8988T (cell line): ENCODE measurements at regions not wholly inside any gene's neighbourhood (a gene's known extent, or its start where the extent isn't known, plus 50 kb on each side); places are given as distances from the start of the nearest gene placed in this dataset.

ENCODE experiments used
- DNase-seq: peaks from one replicate; pipeline ENCODE4 v3.0.0; 2011

GRCh38 chr1:29836651-29837646, 600.6 kb downstream of the PTPRU start:
- no peak for DNase-seq

- DNase-seq, result no peak
These were observed 599.6 kb downstream of the PTPRU start for GRCh38 chr1:29835874-29836273.

GRCh38 chr1:29835406-29835805, 599.1 kb downstream of the PTPRU start:
- no peak for DNase-seq

- DNase-seq, result no peak
These were observed 597.3 kb downstream of the PTPRU start for GRCh38 chr1:29833581-29833980.

GRCh38 chr1:29832936-29833335, 596.6 kb downstream of the PTPRU start:
- DNase-seq, result no peak

GRCh38 chr1:29832471-29832870, 596.1 kb downstream of the PTPRU start:
- DNase-seq, result no peak

GRCh38 chr1:29831500-29832117, 595.3 kb downstream of the PTPRU start:
- no peak for DNase-seq

- no peak for DNase-seq
These were observed 594.6 kb downstream of the PTPRU start for GRCh38 chr1:29830916-29831315.

GRCh38 chr1:29830383-29830782, 594.1 kb downstream of the PTPRU start:
- DNase-seq, result no peak

- DNase-seq, result no peak
These were observed 593.4 kb downstream of the PTPRU start for GRCh38 chr1:29829448-29830344.

- DNase-seq, result no peak
These were observed 592.5 kb downstream of the PTPRU start for GRCh38 chr1:29828526-29829447.

GRCh38 chr1:29827801-29828525, 591.6 kb downstream of the PTPRU start:
- no peak for DNase-seq

- no peak for DNase-seq
These were observed 591.0 kb downstream of the PTPRU start for GRCh38 chr1:29827237-29827750.

GRCh38 chr1:29826646-29827045, 590.3 kb downstream of the PTPRU start:
- no peak for DNase-seq

GRCh38 chr1:29825941-29826415, 589.7 kb downstream of the PTPRU start:
- DNase-seq, result no peak

- DNase-seq, result no peak
These were observed 589.1 kb downstream of the PTPRU start for GRCh38 chr1:29825274-29825940.

GRCh38 chr1:29824511-29825273, 588.4 kb downstream of the PTPRU start:
- no peak for DNase-seq

GRCh38 chr1:29824025-29824424, 587.7 kb downstream of the PTPRU start:
- no peak for DNase-seq

GRCh38 chr1:29823561-29823960, 587.2 kb downstream of the PTPRU start:
- DNase-seq, result no peak

- no peak for DNase-seq
These were observed 585.3 kb downstream of the PTPRU start for GRCh38 chr1:29821605-29822004.
